ENCODE measurements at regions not wholly inside any gene's neighbourhood (a gene's known extent, or its start where the extent isn't known, plus 50 kb on each side); places are given as distances from the start of the nearest gene placed in this dataset.

- no peak for TF ChIP-seq THAP7 (CRISPR knock-in tag; IDR thresholded peaks at IDR 0.05)
Observed at GRCh38 chr17:52737071-52737470, 578.6 kb upstream of the CA10 start (continued).

GRCh38 chr17:52732841-52733240 is 574.3 kb upstream of the CA10 start:
- Histone ChIP-seq H3K9ac (ENCODE audit: insufficient read depth, low read depth, low read length) (no peak overlapping the region), H4K20me1 (ENCODE audit: insufficient read depth, low read length) (no peaks in the 10 kb centered on the region), H3K79me2 (ENCODE audit: insufficient read depth, low read length) (no peaks in the 10 kb centered on the region), H3K4me1 (ENCODE audit: insufficient read depth, low read length) (no peaks in the 10 kb centered on the region), H3K9me3 (ENCODE audit: low read length) (peaks cover 87% of the 10 kb centered on the region), H3K4me2 (ENCODE audit: low read depth, low read length) (no peak overlapping the region), H2AFZ (ENCODE audit: low read length) (no peak overlapping the region), H3K27ac (ENCODE audit: extremely low read length, insufficient read depth, low read length) (no peak overlapping the region), H3K27me3 (ENCODE audit: control insufficient read depth in 1 of 2, insufficient read depth in 2 of 2, low read length in 2 of 2) (no peaks in the 10 kb centered on the region), H3K36me3 (replicated peaks in 1 of 2; ENCODE audit: control insufficient read depth in 1 of 2, insufficient read depth in 2 of 2, low read length in 2 of 2) (no peaks in the 10 kb centered on the region), H3K4me3 (replicated peaks in 1 of 3; ENCODE audit: insufficient read depth in 1 of 3, low read depth in 2 of 3, low read length in 3 of 3) (no peak overlapping the region)
- ATAC-seq (no peak), DNase-seq (ENCODE audit: low spot score) (no peak), FAIRE-seq (no peak)
- ChIA-PET POLR2A (no interaction called here), CTCF (ENCODE audit: low intra/inter-chr PET ratio, low total read pairs) (no interaction called here)
- intact Hi-C loops (cut with micrococcal nuclease; ENCODE audit: unreplicated experiment) (no loop called here), in situ Hi-C loops (cut with HindIII; ENCODE audit: extremely low pct_ligation_motif_present, low pct_unique_long_range_greater_than_20kb) (no loop called here)
- WGBS (ENCODE audit: low lambda C conversion rate), result 0% methylated on average over 1 of the region's 1 CpG
- no TSS peak for BruUV-seq (replicated peaks)
- TF ChIP-seq ZNF75D (CRISPR knock-in tag; IDR thresholded peaks at IDR 0.05; ENCODE audit: borderline replicate concordance), result no peak
- TF ChIP-seq ATF2 (CRISPR knock-in tag; IDR thresholded peaks at IDR 0.05), result no peak
- TF ChIP-seq TFDP1 (CRISPR knock-in tag; IDR thresholded peaks at IDR 0.05; ENCODE audit: borderline replicate concordance), result no peak
- no peak for TF ChIP-seq ELF1 (CRISPR knock-in tag; IDR thresholded peaks at IDR 0.05)
- TF ChIP-seq ZNF337 (CRISPR knock-in tag; IDR thresholded peaks at IDR 0.05; ENCODE audit: borderline replicate concordance, low read depth), result no peak
- no peak for TF ChIP-seq SP5 (CRISPR knock-in tag; IDR thresholded peaks at IDR 0.05; ENCODE audit: borderline replicate concordance, low read depth)
- TF ChIP-seq ZNF569 (CRISPR knock-in tag; IDR thresholded peaks at IDR 0.05; ENCODE audit: borderline replicate concordance), result no peak
- TF ChIP-seq HOXA9 (CRISPR knock-in tag; IDR thresholded peaks at IDR 0.05; ENCODE audit: borderline replicate concordance), result no peak
- no peak for TF ChIP-seq NFYB (CRISPR knock-in tag; IDR thresholded peaks at IDR 0.05)
- TF ChIP-seq CEBPZ (IDR thresholded peaks at IDR 0.05; ENCODE audit: low read length), result no peak
- TF ChIP-seq TEF (CRISPR knock-in tag; IDR thresholded peaks at IDR 0.05), result no peak
- no peak for TF ChIP-seq ZNF776 (CRISPR knock-in tag; IDR thresholded peaks at IDR 0.05)
- no peak for TF ChIP-seq ZNF382 (CRISPR knock-in tag; IDR thresholded peaks at IDR 0.05; ENCODE audit: borderline replicate concordance)
- no peak for TF ChIP-seq CENPX (CRISPR knock-in tag; IDR thresholded peaks at IDR 0.05)
- no peak for TF ChIP-seq MXI1 (IDR thresholded peaks at IDR 0.05; ENCODE audit: borderline replicate concordance, low read depth, low read length)

Data from HepG2 (cell line).